ENCODE measurements at regions not wholly inside any gene's neighbourhood (a gene's known extent, or its start where the extent isn't known, plus 50 kb on each side); places are given as distances from the start of the nearest gene placed in this dataset.

- no peak for TF ChIP-seq CTCF (IDR thresholded peaks at IDR 0.05 in 4 of 5, conservative IDR thresholded peaks at IDR 0.05 in 1 of 5)
- no peak for TF ChIP-seq POLR2A (IDR thresholded peaks at IDR 0.05)
These were observed 69.1 kb downstream of the ARL6IP4 start for GRCh38 chr12:123049398-123050240.
